Skeletal muscle satellite cell (primary cell): ENCODE measurements at regions not wholly inside any gene's neighbourhood (a gene's known extent, or its start where the extent isn't known, plus 50 kb on each side); places are given as distances from the start of the nearest gene placed in this dataset.

Experiments used
- H3K27me3 ChIP-seq: 2 replicates; pipeline ENCODE4 v1.7.0; 2013; ENCODE audit warnings: low read length; ENCODE audit not compliant: control insufficient read depth, insufficient read depth
- H3K36me3 ChIP-seq: 2 replicates; pipeline ENCODE4 v1.7.0; 2013; ENCODE audit warnings: mild to moderate bottlenecking, control low read depth, low read length; ENCODE audit not compliant: insufficient read depth
- H3K4me1 ChIP-seq: 2 replicates; pipeline ENCODE4 v1.7.0; 2013; ENCODE audit warnings: low read length; ENCODE audit not compliant: control insufficient read depth, insufficient read depth
- H3K4me2 ChIP-seq: 2 replicates; pipeline ENCODE4 v1.7.0; 2013; ENCODE audit warnings: mild to moderate bottlenecking, low read length
- H3K4me3 ChIP-seq: 2 replicates; pipeline ENCODE4 v1.7.0; 2013; ENCODE audit warnings: low read length
- H3K9ac ChIP-seq: 2 replicates; pipeline ENCODE4 v1.7.0; 2013; ENCODE audit warnings: mild to moderate bottlenecking, low read depth, low read length, moderate library complexity
- H3K9me3 ChIP-seq: replicated peaks from 2 replicates; pipeline ENCODE4 v1.7.0; 2013; ENCODE audit warnings: mild to moderate bottlenecking, control low read depth, low read length

- Histone ChIP-seq H3K9me3 (no peaks in the 10 kb centered on the region), H3K27me3 (peaks cover 44% of the 10 kb centered on the region), H3K36me3 (no peaks in the 10 kb centered on the region), H3K4me1 (no peaks in the 10 kb centered on the region), H3K9ac (no peak overlapping the region), H3K4me3 (no peak overlapping the region), H3K4me2 (no peak overlapping the region)
These were observed 262.3 kb upstream of the HES1 start for GRCh38 chr3:193873426-193874201.

DNA sequence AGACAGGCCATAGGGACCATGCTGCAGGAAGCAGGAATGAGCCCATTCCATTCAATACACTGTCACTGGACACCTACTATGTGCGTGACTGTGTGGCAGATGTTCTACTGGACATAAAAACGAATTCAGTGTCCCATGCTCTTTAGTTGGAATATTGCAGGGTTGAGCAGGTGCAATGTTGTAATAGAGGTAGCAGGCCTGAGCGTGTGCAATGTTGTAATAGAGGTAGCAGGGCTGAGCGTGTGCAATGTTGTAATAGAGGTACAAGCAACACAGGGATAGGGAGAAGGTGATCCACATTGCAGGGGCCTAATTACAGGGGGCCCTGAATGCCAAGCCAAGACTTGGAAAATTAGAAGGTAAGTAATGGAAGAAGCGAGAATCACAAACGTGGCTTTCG, 261.4 kb upstream of the HES1 start:
- Histone ChIP-seq H3K4me3 (no peak overlapping the region), H3K9ac (no peak overlapping the region), H3K27me3 (peaks cover 46% of the 10 kb centered on the region), H3K36me3 (no peaks in the 10 kb centered on the region), H3K9me3 (no peaks in the 10 kb centered on the region), H3K4me2 (no peak overlapping the region), H3K4me1 (no peaks in the 10 kb centered on the region)

DNA sequence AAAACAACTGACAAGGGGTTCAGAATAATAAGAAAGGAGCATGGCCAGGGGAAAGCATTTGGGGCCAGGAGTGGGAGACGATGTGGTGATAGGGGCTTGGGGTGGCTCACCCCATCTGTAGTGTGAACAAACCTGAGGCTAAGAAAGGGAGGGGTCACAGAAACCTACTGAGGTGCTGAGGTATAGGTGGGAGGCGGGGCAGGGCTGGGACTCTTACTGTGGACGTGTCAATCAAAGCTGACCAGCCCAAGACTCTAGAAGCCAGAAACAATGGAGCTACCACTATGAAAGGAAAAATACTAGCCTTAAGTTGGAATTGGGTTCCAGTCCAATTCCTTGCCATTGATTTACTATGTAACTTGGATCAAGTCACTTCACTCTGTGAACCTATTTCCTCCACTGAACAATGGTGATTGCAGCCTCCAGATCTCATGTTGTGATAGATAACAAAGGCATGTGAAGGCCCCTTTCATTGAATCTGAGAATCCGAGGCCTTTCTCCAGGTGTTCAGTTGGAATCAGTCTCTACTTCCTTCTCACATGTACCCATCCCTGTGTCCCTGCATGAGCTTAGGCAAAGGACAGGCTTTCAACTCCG, 260.9 kb upstream of the HES1 start:
- H3K4me3 ChIP-seq = no peak overlapping the region
- no peaks in the 10 kb centered on the region for H3K36me3 ChIP-seq
- H3K4me2 ChIP-seq = no peak overlapping the region
- H3K27me3 ChIP-seq = peaks cover 49% of the 10 kb centered on the region
- H3K4me1 ChIP-seq = no peaks in the 10 kb centered on the region
- H3K9ac ChIP-seq = no peak overlapping the region
- no peaks in the 10 kb centered on the region for H3K9me3 ChIP-seq

DNA sequence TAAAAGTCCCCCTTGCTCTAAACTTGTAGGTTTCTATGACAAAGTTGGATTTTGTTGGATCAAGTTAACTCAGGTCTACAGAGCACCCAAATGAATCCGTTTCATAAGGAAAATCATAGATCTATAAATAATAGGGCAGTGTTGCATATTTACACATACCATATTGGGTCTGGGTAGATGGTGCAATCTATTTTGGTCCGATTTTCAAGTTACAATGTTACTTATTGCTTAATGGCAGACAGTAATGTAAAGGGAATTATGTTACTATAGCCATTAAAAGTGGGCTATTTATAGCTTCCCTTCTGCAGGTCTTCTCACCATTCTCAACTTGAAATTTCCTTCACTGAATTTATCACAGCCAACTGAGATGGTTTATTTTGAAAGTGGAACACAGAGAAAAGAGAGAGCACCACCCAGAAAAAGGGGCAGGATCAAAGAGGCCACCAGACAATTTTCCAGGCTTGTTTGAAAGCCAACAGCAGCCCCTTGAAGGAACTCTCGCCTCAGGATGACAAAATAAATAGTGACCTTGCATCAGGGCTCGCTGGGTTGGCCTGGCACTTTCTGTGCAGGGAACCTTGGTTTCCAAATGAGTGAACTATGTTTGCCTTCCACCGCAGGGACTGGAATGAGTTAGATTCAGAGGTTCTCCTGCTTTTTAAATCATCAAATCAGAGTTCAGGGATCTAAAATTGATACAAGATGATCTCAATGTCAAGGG, 260.2 kb upstream of the HES1 start:
- Histone ChIP-seq H3K4me1 (no peaks in the 10 kb centered on the region), H3K27me3 (peaks cover 51% of the 10 kb centered on the region), H3K4me2 (no peak overlapping the region), H3K36me3 (no peaks in the 10 kb centered on the region), H3K9me3 (no peaks in the 10 kb centered on the region), H3K4me3 (no peak overlapping the region), H3K9ac (no peak overlapping the region)

DNA sequence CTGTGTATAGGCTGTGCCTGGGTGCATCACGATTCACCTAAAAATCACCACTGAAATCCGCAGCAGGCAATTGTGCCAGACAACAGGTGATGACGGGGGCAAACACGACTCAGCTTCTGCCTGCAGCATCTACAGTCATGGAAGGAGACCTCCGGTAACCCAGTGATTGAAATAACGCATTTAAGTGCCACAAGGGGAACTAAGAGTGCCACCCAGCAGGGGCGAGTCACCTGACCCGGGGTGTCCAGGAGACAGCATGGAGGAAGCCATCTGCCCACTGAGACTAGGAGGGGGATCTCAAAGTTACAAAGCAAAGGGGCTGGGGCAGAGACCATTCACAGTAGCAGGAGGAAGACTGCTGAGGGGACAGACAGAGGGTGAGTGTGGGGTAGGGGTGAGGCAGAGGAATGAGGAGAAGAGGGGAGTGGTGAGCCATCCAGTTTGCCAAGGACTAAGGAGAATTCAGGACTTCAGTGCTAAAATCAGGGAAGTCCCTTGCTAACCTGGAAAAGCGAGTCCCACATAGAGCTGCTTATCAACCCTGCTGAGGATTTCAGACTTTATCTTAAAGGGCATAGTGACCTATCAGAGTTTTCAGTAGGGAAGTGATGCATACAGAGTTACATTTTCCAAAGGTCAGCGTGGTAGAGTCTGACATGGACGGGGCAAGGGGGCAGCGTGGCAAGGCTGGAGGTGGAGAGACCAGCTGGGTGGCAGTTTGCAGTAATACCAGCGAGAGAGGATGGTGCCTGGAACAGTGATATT, 256.7 kb upstream of the HES1 start:
- Histone ChIP-seq H3K9me3 (no peaks in the 10 kb centered on the region), H3K9ac (no peak overlapping the region), H3K36me3 (no peaks in the 10 kb centered on the region), H3K4me2 (no peak overlapping the region), H3K4me3 (no peak overlapping the region), H3K27me3 (peaks cover 59% of the 10 kb centered on the region), H3K4me1 (no peaks in the 10 kb centered on the region)

GRCh38 chr3:193879864-193880242, 256.1 kb upstream of the HES1 start:
- no peaks in the 10 kb centered on the region for H3K36me3 ChIP-seq
- H3K9ac ChIP-seq = no peak overlapping the region
- peaks cover 53% of the 10 kb centered on the region for H3K27me3 ChIP-seq
- H3K4me2 ChIP-seq = no peak overlapping the region
- H3K4me3 ChIP-seq = no peak overlapping the region
- no peaks in the 10 kb centered on the region for H3K9me3 ChIP-seq
- no peaks in the 10 kb centered on the region for H3K4me1 ChIP-seq

GRCh38 chr3:193882091-193882490, 253.9 kb upstream of the HES1 start:
- no peaks in the 10 kb centered on the region for H3K4me1 ChIP-seq
- H3K4me2 ChIP-seq = no peak overlapping the region
- H3K4me3 ChIP-seq = no peak overlapping the region
- H3K36me3 ChIP-seq = no peaks in the 10 kb centered on the region
- peaks cover 31% of the 10 kb centered on the region for H3K27me3 ChIP-seq
- H3K9ac ChIP-seq = no peak overlapping the region
- H3K9me3 ChIP-seq = no peaks in the 10 kb centered on the region

- H3K9me3 ChIP-seq = no peaks in the 10 kb centered on the region
- H3K4me2 ChIP-seq = no peak overlapping the region
- H3K4me1 ChIP-seq = no peaks in the 10 kb centered on the region
- H3K4me3 ChIP-seq = no peak overlapping the region
- peaks cover 28% of the 10 kb centered on the region for H3K27me3 ChIP-seq
- H3K36me3 ChIP-seq = no peaks in the 10 kb centered on the region
- H3K9ac ChIP-seq = no peak overlapping the region
These were observed 252.4 kb upstream of the HES1 start for GRCh38 chr3:193883551-193883950.

DNA sequence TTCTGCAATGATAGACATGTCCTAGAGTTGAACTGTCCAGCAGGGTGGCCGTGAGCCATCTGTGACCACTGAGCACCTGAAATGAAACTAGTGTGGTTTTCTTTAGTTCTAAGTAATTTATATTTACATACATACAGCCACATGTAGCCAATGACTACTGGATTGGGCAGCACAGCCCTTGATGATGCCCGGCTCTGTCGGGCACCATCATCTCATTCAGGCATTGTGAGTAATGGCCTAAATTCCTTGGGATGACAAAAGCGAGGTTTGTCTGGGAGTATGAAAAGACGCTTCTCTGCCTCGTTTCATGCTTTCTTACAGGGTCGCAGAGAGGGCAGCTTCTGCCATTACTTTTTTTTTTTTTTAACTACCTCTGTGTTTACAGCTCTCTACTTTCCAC, 251.9 kb upstream of the HES1 start:
- Histone ChIP-seq H3K27me3 (peaks cover 26% of the 10 kb centered on the region), H3K36me3 (no peaks in the 10 kb centered on the region), H3K9ac (no peak overlapping the region), H3K4me3 (no peak overlapping the region), H3K4me1 (no peaks in the 10 kb centered on the region), H3K9me3 (no peaks in the 10 kb centered on the region), H3K4me2 (no peak overlapping the region)

- Histone ChIP-seq H3K9ac (no peak overlapping the region), H3K36me3 (no peaks in the 10 kb centered on the region), H3K9me3 (no peaks in the 10 kb centered on the region), H3K4me1 (no peaks in the 10 kb centered on the region), H3K4me3 (no peak overlapping the region), H3K27me3 (peaks cover 20% of the 10 kb centered on the region), H3K4me2 (no peak overlapping the region)
These were observed 251.3 kb upstream of the HES1 start for GRCh38 chr3:193884652-193885051.

- Histone ChIP-seq H3K4me2 (no peak overlapping the region), H3K9ac (no peak overlapping the region), H3K36me3 (no peaks in the 10 kb centered on the region), H3K4me1 (no peaks in the 10 kb centered on the region), H3K27me3 (peaks cover 15% of the 10 kb centered on the region), H3K4me3 (no peak overlapping the region), H3K9me3 (no peaks in the 10 kb centered on the region)
These were observed 250.1 kb upstream of the HES1 start for GRCh38 chr3:193885832-193886231.
